Mucosa of rectum (tissue), 2 donors: ENCODE measurements at regions not wholly inside any gene's neighbourhood (a gene's known extent, or its start where the extent isn't known, plus 50 kb on each side); places are given as distances from the start of the nearest gene placed in this dataset.

ENCODE experiments used
- H3K27ac ChIP-seq, 2 donors: one replicate each; pipeline ENCODE4 v1.7.0; 2013; ENCODE audit warnings: inconsistent platforms in 2 of 2, low read depth in 2 of 2, low read length in 2 of 2
- H3K27me3 ChIP-seq, 2 donors: one replicate each; pipeline ENCODE4 v1.7.0; 2013; ENCODE audit warnings: low read length in 2 of 2; ENCODE audit not compliant: control insufficient read depth in 2 of 2, insufficient read depth in 2 of 2
- H3K36me3 ChIP-seq, 2 donors: one replicate each; pipeline ENCODE4 v1.7.0; 2013; ENCODE audit warnings: low read length in 2 of 2; ENCODE audit not compliant: control insufficient read depth in 2 of 2, insufficient read depth in 2 of 2
- H3K4me1 ChIP-seq, 2 donors: one replicate each; pipeline ENCODE4 v1.7.0; 2013; ENCODE audit warnings: low read length in 2 of 2, mild to moderate bottlenecking in 1 of 2; ENCODE audit not compliant: control insufficient read depth in 2 of 2, insufficient read depth in 2 of 2
- H3K4me3 ChIP-seq, 2 donors: one replicate each; pipeline ENCODE4 v1.7.0; 2013; ENCODE audit warnings: low read length in 2 of 2
- H3K9ac ChIP-seq, 2 donors: one replicate each; pipeline ENCODE4 v1.7.0; 2013; ENCODE audit warnings: low read length in 2 of 2, low read depth in 1 of 2, mild to moderate bottlenecking in 1 of 2
- H3K9me3 ChIP-seq, 2 donors: one replicate each; pipeline ENCODE4 v1.7.0; 2013; ENCODE audit warnings: low read length in 2 of 2; ENCODE audit not compliant: control insufficient read depth in 2 of 2
- donor health status: healthy.
- donor health status: Normal muscosa, but diverticular disease.

- Histone ChIP-seq H3K27ac (no peak overlapping the region), H3K9ac (no peak overlapping the region), H3K4me3 (no peak overlapping the region), H3K9me3 (no peaks in the 10 kb centered on the region), H3K27me3 (no peaks in the 10 kb centered on the region), H3K4me1 (no peaks in the 10 kb centered on the region), H3K36me3 (no peaks in the 10 kb centered on the region)
Observed at GRCh38 chr20:6851136-6851535, 83.7 kb downstream of the BMP2 start.

- H3K27ac ChIP-seq = no peak overlapping the region
- no peaks in the 10 kb centered on the region for H3K4me1 ChIP-seq
- H3K9ac ChIP-seq = no peak overlapping the region
- no peaks in the 10 kb centered on the region for H3K36me3 ChIP-seq
- no peaks in the 10 kb centered on the region for H3K27me3 ChIP-seq
- no peak overlapping the region for H3K4me3 ChIP-seq
- H3K9me3 ChIP-seq = no peaks in the 10 kb centered on the region
Observed at GRCh38 chr20:6852478-6852877, 85.0 kb downstream of the BMP2 start.

- Histone ChIP-seq H3K27ac (no peak overlapping the region), H3K4me3 (no peak overlapping the region), H3K36me3 (no peaks in the 10 kb centered on the region), H3K9me3 (no peaks in the 10 kb centered on the region), H3K9ac (no peak overlapping the region), H3K4me1 (no peaks in the 10 kb centered on the region), H3K27me3 (no peaks in the 10 kb centered on the region)
Observed at GRCh38 chr20:6855104-6855503, 87.6 kb downstream of the BMP2 start.

DNA sequence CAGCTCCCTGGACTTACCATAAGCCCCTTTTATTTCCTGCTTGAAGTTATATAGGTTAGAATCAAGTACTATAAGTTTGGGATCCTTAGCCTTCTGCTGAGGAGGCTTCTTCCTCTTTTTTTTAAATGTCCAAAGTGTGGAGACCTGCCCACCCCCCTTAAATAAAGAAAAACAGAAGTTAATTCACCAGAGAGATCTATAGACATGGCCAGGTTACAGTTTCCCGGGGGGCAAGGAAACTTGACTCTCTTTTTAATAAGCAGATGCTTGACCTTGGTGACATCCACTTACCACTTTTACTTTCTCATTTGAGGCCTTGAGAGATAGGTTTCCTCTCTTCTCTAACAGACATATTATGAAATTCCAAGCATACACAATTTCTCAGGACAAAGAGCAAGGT is 88.3 kb downstream of the BMP2 start:
- H3K36me3 ChIP-seq = no peaks in the 10 kb centered on the region
- no peak overlapping the region for H3K27ac ChIP-seq
- no peak overlapping the region for H3K4me3 ChIP-seq
- no peaks in the 10 kb centered on the region for H3K9me3 ChIP-seq
- no peaks in the 10 kb centered on the region for H3K4me1 ChIP-seq
- H3K27me3 ChIP-seq = no peaks in the 10 kb centered on the region
- H3K9ac ChIP-seq = no peak overlapping the region

GRCh38 chr20:6857927-6858326 is 90.4 kb downstream of the BMP2 start:
- Histone ChIP-seq H3K27me3 (no peaks in the 10 kb centered on the region), H3K27ac (no peak overlapping the region), H3K36me3 (no peaks in the 10 kb centered on the region), H3K9ac (no peak overlapping the region), H3K4me3 (no peak overlapping the region), H3K4me1 (no peaks in the 10 kb centered on the region), H3K9me3 (no peaks in the 10 kb centered on the region)

GRCh38 chr20:6863355-6863754 is 95.9 kb downstream of the BMP2 start:
- Histone ChIP-seq H3K9ac (no peak overlapping the region), H3K4me1 (no peaks in the 10 kb centered on the region), H3K4me3 (no peak overlapping the region), H3K27me3 (no peaks in the 10 kb centered on the region), H3K27ac (no peak overlapping the region), H3K9me3 (no peaks in the 10 kb centered on the region), H3K36me3 (no peaks in the 10 kb centered on the region)

- Histone ChIP-seq H3K27ac (no peak overlapping the region), H3K27me3 (no peaks in the 10 kb centered on the region), H3K4me1 (no peaks in the 10 kb centered on the region), H3K9me3 (no peaks in the 10 kb centered on the region), H3K4me3 (no peak overlapping the region), H3K9ac (no peak overlapping the region), H3K36me3 (no peaks in the 10 kb centered on the region)
Observed at GRCh38 chr20:6863798-6864201, 96.3 kb downstream of the BMP2 start.

DNA sequence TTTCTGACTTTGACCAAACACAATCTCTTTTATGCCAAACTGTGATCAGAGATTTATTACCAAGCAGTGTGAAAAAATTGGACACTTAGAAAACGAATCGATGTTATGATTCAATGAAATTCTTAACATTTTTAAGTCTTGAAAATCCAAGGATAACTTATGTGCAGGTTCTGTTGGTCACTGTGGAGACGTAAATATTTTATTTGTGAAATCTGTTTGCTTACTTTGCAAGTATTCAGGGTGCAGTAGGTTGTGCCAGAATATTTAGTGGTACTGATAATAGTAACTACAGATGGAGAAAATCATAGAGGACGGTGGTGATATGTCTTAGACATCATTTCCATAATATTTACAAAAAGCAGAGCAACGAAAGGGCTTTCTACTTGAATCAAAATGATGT is 97.3 kb downstream of the BMP2 start:
- Histone ChIP-seq H3K9ac (no peak overlapping the region), H3K4me3 (no peak overlapping the region), H3K4me1 (no peaks in the 10 kb centered on the region), H3K27ac (no peak overlapping the region), H3K27me3 (no peaks in the 10 kb centered on the region), H3K9me3 (no peaks in the 10 kb centered on the region), H3K36me3 (no peaks in the 10 kb centered on the region)

DNA sequence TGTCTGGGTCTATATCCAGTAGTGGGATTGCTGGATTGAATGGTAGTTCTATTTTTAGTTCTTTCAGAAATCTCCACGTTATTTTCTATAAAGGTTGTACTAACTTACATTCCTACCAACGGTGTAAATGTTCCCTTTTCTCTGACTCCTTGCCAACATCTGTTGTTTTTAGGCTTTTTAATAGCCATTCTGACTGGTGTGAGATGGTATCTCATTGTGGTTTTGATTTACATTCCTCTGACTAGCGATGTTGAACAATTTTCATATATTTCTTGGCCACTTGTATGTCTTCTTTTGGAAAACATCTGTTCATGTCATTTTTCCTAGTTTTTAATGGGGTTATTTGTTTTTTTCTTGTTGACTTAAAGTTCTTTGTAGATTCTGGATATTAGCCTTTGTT is 99.3 kb downstream of the BMP2 start:
- Histone ChIP-seq H3K36me3 (no peaks in the 10 kb centered on the region), H3K4me3 (no peak overlapping the region)

DNA sequence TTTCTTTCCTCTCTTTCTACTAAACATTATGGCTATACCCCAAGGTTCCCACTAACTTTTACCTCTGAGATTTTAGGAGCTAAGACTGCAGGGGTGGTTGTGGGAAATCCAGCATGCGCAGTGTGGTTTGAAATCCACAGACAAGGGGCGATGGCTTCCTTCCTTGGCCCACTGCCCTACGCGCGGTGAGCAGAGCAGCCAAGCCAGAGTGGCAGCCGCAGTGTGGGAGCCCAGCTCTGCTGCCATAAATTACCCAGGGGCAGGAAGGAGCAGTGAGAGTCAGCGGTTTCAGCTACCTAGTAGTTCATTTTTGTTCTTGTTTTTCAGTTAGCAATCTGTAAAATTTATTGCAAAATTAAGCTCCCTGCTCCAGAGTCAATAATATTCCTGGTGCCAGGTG is 101.4 kb downstream of the BMP2 start:
- no peak overlapping the region for H3K9ac ChIP-seq
- peaks cover 0 to 3% of the 10 kb centered on the region in 2 donors for H3K27me3 ChIP-seq
- H3K36me3 ChIP-seq = no peaks in the 10 kb centered on the region

More for the DNA sequence above, 99.3 kb downstream of the BMP2 start:
- H3K27me3 ChIP-seq = no peaks in the 10 kb centered on the region
- H3K9ac ChIP-seq = no peak overlapping the region
- no peaks in the 10 kb centered on the region for H3K4me1 ChIP-seq
- H3K9me3 ChIP-seq = no peaks in the 10 kb centered on the region
- H3K27ac ChIP-seq = no peak overlapping the region

DNA sequence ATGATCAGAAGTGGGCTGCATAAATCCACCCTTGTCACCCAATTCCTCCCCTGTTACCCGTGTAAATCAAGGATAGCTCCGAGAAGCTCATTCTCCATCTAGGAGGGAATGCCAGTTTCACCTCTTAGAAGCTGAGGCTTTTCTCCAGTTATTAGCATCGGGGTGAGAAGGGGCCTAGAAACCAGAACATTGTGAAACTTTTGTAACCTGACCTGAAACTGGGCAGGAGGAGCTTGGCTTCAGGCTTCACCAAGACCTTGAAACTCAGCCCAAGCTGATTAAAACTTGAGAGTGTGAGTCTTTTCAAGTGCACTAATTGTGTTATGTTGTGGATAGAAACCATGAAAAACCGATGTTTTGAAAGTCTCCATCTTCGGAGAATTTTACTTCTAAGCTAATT is 103.1 kb downstream of the BMP2 start:
- no peak overlapping the region for H3K9ac ChIP-seq
- H3K4me3 ChIP-seq = no peak overlapping the region
- no peaks in the 10 kb centered on the region for H3K4me1 ChIP-seq
- no peaks in the 10 kb centered on the region for H3K9me3 ChIP-seq
- H3K27me3 ChIP-seq = peaks cover 0 to 3% of the 10 kb centered on the region in 2 donors
- no peaks in the 10 kb centered on the region for H3K36me3 ChIP-seq
- no peak overlapping the region for H3K27ac ChIP-seq

More for the DNA sequence above, 101.4 kb downstream of the BMP2 start:
- H3K9me3 ChIP-seq = no peaks in the 10 kb centered on the region
- no peak overlapping the region for H3K4me3 ChIP-seq
- no peaks in the 10 kb centered on the region for H3K4me1 ChIP-seq
- H3K27ac ChIP-seq = no peak overlapping the region
